Naive B cell (primary cell): ENCODE measurements at regions not wholly inside any gene's neighbourhood (a gene's known extent, or its start where the extent isn't known, plus 50 kb on each side); places are given as distances from the start of the nearest gene placed in this dataset.
A peak's percentile ranks its signal among the peaks of the same experiment; 100 is the strongest.

Source experiments
- ATAC-seq, 2 donors: fragments of 150-1000 bp; cut with Tn5 transposase; 2 replicates each; pipeline ENCODE4 v1.10.0; 2021; ENCODE audit warnings: low read depth in 2 of 2, mild to moderate bottlenecking in 2 of 2, moderate library complexity in 2 of 2
- DNase-seq: peaks from one replicate; pipeline ENCODE4 v3.0.0; 2022
- H3K27ac Mint-ChIP-seq, 6 donors: one replicate each; pipeline ENCODE4 v1.8.0; 2020 to 2022; ENCODE audit warnings: mild to moderate bottlenecking in 6 of 6, mixed read lengths in 6 of 6, moderate library complexity in 5 of 6, inconsistent platforms in 2 of 6
- H3K27me3 Mint-ChIP-seq, 3 donors: one replicate each; pipeline ENCODE4 v1.8.0; 2021 to 2022; ENCODE audit warnings: mixed read lengths in 3 of 3, mild to moderate bottlenecking in 1 of 3
- H3K36me3 Mint-ChIP-seq, 2 donors: one replicate each; pipeline ENCODE4 v1.8.0; 2020 to 2022; ENCODE audit warnings: mixed read lengths in 2 of 2, inconsistent platforms in 1 of 2, mild to moderate bottlenecking in 1 of 2
- H3K4me1 Mint-ChIP-seq, 3 donors: one replicate each; pipeline ENCODE4 v1.8.0; 2020 to 2022; ENCODE audit warnings: mixed read lengths in 3 of 3, inconsistent platforms in 1 of 3, mild to moderate bottlenecking in 1 of 3, moderate library complexity in 1 of 3
- H3K4me3 Mint-ChIP-seq, 8 donors: one replicate each; pipeline ENCODE4 v1.8.0; 2020 to 2022; ENCODE audit warnings: mild to moderate bottlenecking in 8 of 8, mixed read lengths in 8 of 8, moderate library complexity in 8 of 8, inconsistent platforms in 2 of 8
- H3K9me3 Mint-ChIP-seq, 7 donors: one replicate each; pipeline ENCODE4 v1.8.0; 2020 to 2022; ENCODE audit warnings: mixed read lengths in 7 of 7, mild to moderate bottlenecking in 5 of 7, inconsistent platforms in 2 of 7, moderate library complexity in 1 of 7

- H3K27ac Mint-ChIP-seq, result no peak overlapping the region
- no peaks in the 10 kb centered on the region for H3K36me3 Mint-ChIP-seq
- ATAC-seq (no peak), DNase-seq (no peak)
- no peaks in the 10 kb centered on the region for H3K4me1 Mint-ChIP-seq
- no peak overlapping the region for H3K4me3 Mint-ChIP-seq
- H3K9me3 Mint-ChIP-seq, result peaks cover 0 to 2% (median 0%) of the 10 kb centered on the region in 7 donors
- peaks cover 24 to 48% (median 43%) of the 10 kb centered on the region in 3 donors for H3K27me3 Mint-ChIP-seq
Measured at GRCh38 chr22:48396091-48396784, 1431.4 kb downstream of the BRD1 start.

GRCh38 chr22:48395201-48395600 is 1432.5 kb downstream of the BRD1 start:
- Mint-ChIP-seq H3K4me3 (no peak overlapping the region), H3K4me1 (no peaks in the 10 kb centered on the region), H3K27me3 (peaks cover 34 to 50% (median 45%) of the 10 kb centered on the region in 3 donors), H3K36me3 (no peaks in the 10 kb centered on the region), H3K9me3 (peaks cover 0 to 2% (median 0%) of the 10 kb centered on the region in 7 donors), H3K27ac (no peak overlapping the region)
- ATAC-seq (no peak), DNase-seq (no peak)

GRCh38 chr22:48394787-48395186 is 1432.9 kb downstream of the BRD1 start:
- DNase-seq (no peak), ATAC-seq (no peak)
- Mint-ChIP-seq H3K4me3 (no peak overlapping the region), H3K9me3 (peaks cover 0 to 3% (median 0%) of the 10 kb centered on the region in 7 donors), H3K27me3 (peaks cover 36 to 50% (median 45%) of the 10 kb centered on the region in 3 donors), H3K27ac (no peak overlapping the region), H3K4me1 (no peaks in the 10 kb centered on the region), H3K36me3 (no peaks in the 10 kb centered on the region)

- ATAC-seq (no peak), DNase-seq (no peak)
- Mint-ChIP-seq H3K27me3 (peaks cover 37 to 48% (median 45%) of the 10 kb centered on the region in 3 donors), H3K4me3 (no peak overlapping the region), H3K4me1 (no peaks in the 10 kb centered on the region), H3K36me3 (no peaks in the 10 kb centered on the region), H3K9me3 (peaks cover 0 to 4% (median 0%) of the 10 kb centered on the region in 7 donors), H3K27ac (no peak overlapping the region)
Measured at GRCh38 chr22:48393885-48394284, 1433.8 kb downstream of the BRD1 start.

- H3K36me3 Mint-ChIP-seq, result no peaks in the 10 kb centered on the region
- ATAC-seq (no peak), DNase-seq (no peak)
- no peak overlapping the region for H3K27ac Mint-ChIP-seq
- no peak overlapping the region for H3K4me3 Mint-ChIP-seq
- peaks cover 0 to 4% (median 0%) of the 10 kb centered on the region in 7 donors for H3K9me3 Mint-ChIP-seq
- peaks cover 31 to 39% (median 39%) of the 10 kb centered on the region in 3 donors for H3K27me3 Mint-ChIP-seq
- no peaks in the 10 kb centered on the region for H3K4me1 Mint-ChIP-seq
Measured at GRCh38 chr22:48393041-48393370, 1434.7 kb downstream of the BRD1 start.

GRCh38 chr22:48391820-48392219 is 1435.9 kb downstream of the BRD1 start:
- ATAC-seq, result no peak
- H3K36me3 Mint-ChIP-seq, result no peaks in the 10 kb centered on the region
- no peak overlapping the region for H3K4me3 Mint-ChIP-seq
- H3K4me1 Mint-ChIP-seq, result no peaks in the 10 kb centered on the region
- peaks cover 0 to 6% (median 3%) of the 10 kb centered on the region in 7 donors for H3K9me3 Mint-ChIP-seq
- peak overlapping the region in 1 of 6 donors; percentile 27 for H3K27ac Mint-ChIP-seq
- H3K27me3 Mint-ChIP-seq, result peaks cover 26 to 35% (median 33%) of the 10 kb centered on the region in 3 donors
- no peak for DNase-seq

- DNase-seq (no peak), ATAC-seq (no peak)
- Mint-ChIP-seq H3K27me3 (peaks cover 26 to 33% (median 30%) of the 10 kb centered on the region in 3 donors), H3K36me3 (no peaks in the 10 kb centered on the region), H3K9me3 (peaks cover under 1 to 10% (median 4%) of the 10 kb centered on the region in 7 donors), H3K4me1 (no peaks in the 10 kb centered on the region), H3K4me3 (no peak overlapping the region), H3K27ac (no peak overlapping the region)
Measured at GRCh38 chr22:48391171-48391711, 1436.4 kb downstream of the BRD1 start.

- H3K4me1 Mint-ChIP-seq, result no peaks in the 10 kb centered on the region
- peaks cover 0 to 8% of the 10 kb centered on the region in 2 donors for H3K36me3 Mint-ChIP-seq
- H3K4me3 Mint-ChIP-seq, result peak overlapping the region in 1 of 8 donors; percentile 62
- H3K27ac Mint-ChIP-seq, result no peak overlapping the region
- ATAC-seq, result no peak
- no peak for DNase-seq
- H3K27me3 Mint-ChIP-seq, result peaks cover 21 to 33% (median 27%) of the 10 kb centered on the region in 3 donors
- peaks cover 6 to 23% (median 15%) of the 10 kb centered on the region in 7 donors for H3K9me3 Mint-ChIP-seq
Measured at GRCh38 chr22:48389916-48390315, 1437.8 kb downstream of the BRD1 start.

GRCh38 chr22:48382197-48382596 is 1445.5 kb downstream of the BRD1 start:
- no peak for ATAC-seq
- Mint-ChIP-seq H3K4me3 (no peak overlapping the region), H3K9me3 (peaks cover 6 to 40% (median 18%) of the 10 kb centered on the region in 7 donors), H3K36me3 (peaks cover 0 to 8% of the 10 kb centered on the region in 2 donors), H3K4me1 (no peaks in the 10 kb centered on the region), H3K27me3 (peaks cover 0 to 25% (median 12%) of the 10 kb centered on the region in 3 donors), H3K27ac (no peak overlapping the region)
- no peak for DNase-seq

GRCh38 chr22:48380016-48380665 is 1447.5 kb downstream of the BRD1 start:
- Mint-ChIP-seq H3K9me3 (peaks cover 0 to 20% (median 11%) of the 10 kb centered on the region in 7 donors), H3K36me3 (no peaks in the 10 kb centered on the region), H3K27ac (no peak overlapping the region), H3K4me3 (no peak overlapping the region), H3K27me3 (peaks cover 0 to 44% (median 26%) of the 10 kb centered on the region in 3 donors), H3K4me1 (no peaks in the 10 kb centered on the region)
- DNase-seq, result no peak
- ATAC-seq, result no peak

GRCh38 chr22:48379371-48379770 is 1448.3 kb downstream of the BRD1 start:
- H3K27me3 Mint-ChIP-seq, result peaks cover 0 to 46% (median 26%) of the 10 kb centered on the region in 3 donors
- H3K27ac Mint-ChIP-seq, result peak overlapping the region in 1 of 6 donors; percentile 33
- H3K36me3 Mint-ChIP-seq, result no peaks in the 10 kb centered on the region
- no peak for ATAC-seq
- no peak overlapping the region for H3K4me3 Mint-ChIP-seq
- H3K9me3 Mint-ChIP-seq, result peaks cover 0 to 12% (median 5%) of the 10 kb centered on the region in 7 donors
- no peaks in the 10 kb centered on the region for H3K4me1 Mint-ChIP-seq
- no peak for DNase-seq

- Mint-ChIP-seq H3K4me3 (no peak overlapping the region), H3K36me3 (no peaks in the 10 kb centered on the region), H3K27me3 (peaks cover 5 to 53% (median 33%) of the 10 kb centered on the region in 3 donors), H3K4me1 (no peaks in the 10 kb centered on the region), H3K9me3 (peaks cover 0 to 7% (median 3%) of the 10 kb centered on the region in 7 donors), H3K27ac (no peak overlapping the region)
- ATAC-seq (no peak), DNase-seq (no peak)
Measured at GRCh38 chr22:48378673-48379072, 1449.0 kb downstream of the BRD1 start.

- ATAC-seq, result no peak
- Mint-ChIP-seq H3K36me3 (no peaks in the 10 kb centered on the region), H3K27ac (no peak overlapping the region), H3K9me3 (no peaks in the 10 kb centered on the region), H3K27me3 (peaks cover 5 to 63% (median 45%) of the 10 kb centered on the region in 3 donors), H3K4me3 (no peak overlapping the region), H3K4me1 (no peaks in the 10 kb centered on the region)
- DNase-seq, result no peak
Measured at GRCh38 chr22:48376936-48377712, 1450.5 kb downstream of the BRD1 start.
